Stimulated activated CD8-positive, alpha-beta memory T cell treated with anti-CD3 and anti-CD28 coated beads, Interleukin-15, amount 100 ng/mL, for 48 hours (primary cell): ENCODE measurements at regions not wholly inside any gene's neighbourhood (a gene's known extent, or its start where the extent isn't known, plus 50 kb on each side); places are given as distances from the start of the nearest gene placed in this dataset.
A peak's percentile ranks its signal among the peaks of the same experiment; 100 is the strongest.

ENCODE experiments used
- DNase-seq, 2 donors: peaks; one replicate each; pipeline ENCODE4 v3.0.0-alpha.2; 2020; ENCODE audit warnings: low read depth in 2 of 2

DNA sequence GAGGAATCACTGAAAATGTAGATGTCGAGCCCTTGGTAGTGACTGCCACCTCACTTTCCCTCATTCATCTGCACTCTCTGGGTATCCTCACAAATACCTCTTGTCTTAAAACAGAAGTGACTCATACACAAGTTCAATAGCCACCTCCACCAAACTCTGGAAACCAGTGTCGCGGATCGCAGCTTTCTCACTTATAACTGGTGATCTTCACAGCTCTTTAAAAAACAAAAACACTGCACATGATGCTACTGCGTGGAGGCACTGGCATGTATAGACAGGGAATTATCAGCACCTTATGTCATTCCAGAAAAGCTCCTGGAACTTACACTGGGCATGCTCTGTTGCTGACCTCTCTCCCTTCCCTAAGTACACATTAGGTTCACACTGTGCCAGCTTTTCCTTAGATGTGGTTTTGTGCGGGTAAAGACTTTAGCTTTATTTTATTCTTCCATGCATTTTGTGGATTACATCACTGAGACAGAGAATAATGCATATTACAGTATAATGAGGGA lies 425.5 kb upstream of the CADM1 start:
- DNase-seq, result no peak

DNA sequence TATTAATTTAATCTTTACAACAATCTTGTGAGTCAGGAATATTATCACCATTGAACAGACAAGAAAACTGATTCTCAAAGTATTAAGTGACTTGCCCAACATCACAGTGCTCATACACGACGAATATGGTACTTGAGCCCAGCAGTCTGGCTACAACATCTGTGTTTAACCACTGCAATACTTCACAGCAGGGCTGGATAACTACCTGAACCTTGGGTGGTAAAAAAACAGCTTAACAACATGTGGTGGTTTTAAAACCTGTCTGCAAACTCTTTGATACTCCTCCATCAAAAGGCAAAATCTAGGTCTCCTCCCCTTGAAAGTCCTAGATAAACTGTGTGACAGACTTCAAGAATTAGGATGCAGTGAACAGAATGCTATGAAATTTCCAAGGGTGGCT lies 424.6 kb upstream of the CADM1 start:
- DNase-seq, result no peak

DNA sequence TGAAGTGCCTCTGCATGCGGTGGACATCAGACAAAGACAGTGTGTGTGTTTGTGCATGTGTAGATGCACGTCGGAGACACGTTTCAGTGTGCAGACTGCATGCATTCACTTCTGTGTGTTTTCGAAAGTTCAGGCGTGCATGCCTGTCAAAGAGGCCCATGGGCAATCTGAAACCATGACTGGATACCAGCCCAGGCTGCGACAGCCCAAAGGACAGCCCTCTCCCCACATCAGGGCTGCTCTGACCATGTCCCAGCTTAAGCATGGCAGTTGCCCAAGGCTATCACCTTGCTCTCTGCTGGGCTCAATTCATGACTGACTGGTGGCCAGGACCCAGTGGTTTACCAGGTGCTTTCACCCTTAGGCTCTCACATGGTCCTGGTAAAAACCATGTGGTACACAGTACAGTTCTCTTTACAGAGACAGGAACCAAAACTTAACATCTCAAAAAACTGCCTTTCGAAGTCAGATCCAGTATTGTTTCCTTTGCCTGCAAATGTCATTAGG lies 423.7 kb upstream of the CADM1 start:
- no peak for DNase-seq

DNA sequence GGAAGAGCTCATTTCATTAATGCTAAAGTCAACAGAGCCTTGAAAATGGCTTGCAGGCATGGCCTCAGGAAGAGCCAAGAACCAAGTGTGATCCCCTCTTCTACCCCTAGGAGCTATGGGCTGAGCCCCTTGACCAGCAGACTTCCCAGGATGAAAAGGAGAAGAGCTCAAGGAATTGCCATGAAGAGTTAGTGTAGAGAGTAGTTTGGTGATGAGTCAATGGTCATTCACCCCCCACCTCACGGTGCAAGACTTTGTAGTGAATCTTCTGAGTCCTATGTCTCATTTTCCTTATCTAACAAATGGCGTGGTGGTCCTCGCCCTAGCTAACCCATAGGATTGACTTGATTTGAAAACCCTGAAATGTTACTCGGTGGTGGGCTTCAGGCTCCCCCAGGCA lies 422.4 kb upstream of the CADM1 start:
- no peak for DNase-seq

DNA sequence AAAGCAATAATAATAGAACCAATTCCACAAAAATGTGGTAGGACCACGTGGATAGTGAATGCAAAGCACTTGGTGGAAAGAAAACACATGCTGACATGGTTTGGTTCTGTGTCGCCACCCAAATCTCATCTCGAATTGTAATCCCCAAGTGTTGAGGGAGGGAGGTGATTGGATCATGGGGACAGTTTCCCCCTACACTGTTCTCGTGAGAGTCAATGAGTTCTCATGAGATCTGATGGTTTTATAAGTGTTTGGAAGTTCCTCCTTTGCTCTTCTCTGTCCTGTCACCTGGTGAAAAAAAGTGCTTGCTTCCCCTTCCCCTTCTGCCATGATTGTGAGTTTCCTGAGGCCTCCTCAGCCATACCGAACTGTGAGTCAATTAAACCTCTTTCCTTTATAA lies 421.9 kb upstream of the CADM1 start:
- no peak for DNase-seq

DNA sequence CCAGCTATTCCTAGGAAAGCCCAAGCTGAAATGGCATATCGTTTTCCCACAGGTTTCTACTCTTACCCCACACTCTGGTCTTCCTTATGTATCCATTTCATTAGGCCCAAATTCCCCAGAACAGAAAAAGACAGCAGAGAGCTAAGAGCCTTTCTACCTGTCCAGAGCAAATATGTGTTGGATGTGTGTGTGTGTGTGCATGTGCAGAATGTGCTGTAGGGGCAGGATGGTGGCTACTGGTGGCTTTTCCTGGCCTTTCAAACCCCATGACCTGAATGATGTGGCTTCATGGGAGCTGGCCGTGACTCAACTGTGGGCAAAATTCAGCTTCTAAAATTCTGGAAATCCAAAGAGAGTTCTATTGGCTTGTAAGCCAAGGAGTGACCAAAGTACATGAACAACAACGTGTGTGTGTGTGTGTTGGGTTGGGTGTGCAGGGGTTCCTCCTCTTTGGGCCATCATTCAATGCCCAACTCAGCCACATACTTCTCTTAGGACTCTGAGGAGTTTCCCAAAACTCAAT lies 421.4 kb upstream of the CADM1 start:
- no peak for DNase-seq

DNA sequence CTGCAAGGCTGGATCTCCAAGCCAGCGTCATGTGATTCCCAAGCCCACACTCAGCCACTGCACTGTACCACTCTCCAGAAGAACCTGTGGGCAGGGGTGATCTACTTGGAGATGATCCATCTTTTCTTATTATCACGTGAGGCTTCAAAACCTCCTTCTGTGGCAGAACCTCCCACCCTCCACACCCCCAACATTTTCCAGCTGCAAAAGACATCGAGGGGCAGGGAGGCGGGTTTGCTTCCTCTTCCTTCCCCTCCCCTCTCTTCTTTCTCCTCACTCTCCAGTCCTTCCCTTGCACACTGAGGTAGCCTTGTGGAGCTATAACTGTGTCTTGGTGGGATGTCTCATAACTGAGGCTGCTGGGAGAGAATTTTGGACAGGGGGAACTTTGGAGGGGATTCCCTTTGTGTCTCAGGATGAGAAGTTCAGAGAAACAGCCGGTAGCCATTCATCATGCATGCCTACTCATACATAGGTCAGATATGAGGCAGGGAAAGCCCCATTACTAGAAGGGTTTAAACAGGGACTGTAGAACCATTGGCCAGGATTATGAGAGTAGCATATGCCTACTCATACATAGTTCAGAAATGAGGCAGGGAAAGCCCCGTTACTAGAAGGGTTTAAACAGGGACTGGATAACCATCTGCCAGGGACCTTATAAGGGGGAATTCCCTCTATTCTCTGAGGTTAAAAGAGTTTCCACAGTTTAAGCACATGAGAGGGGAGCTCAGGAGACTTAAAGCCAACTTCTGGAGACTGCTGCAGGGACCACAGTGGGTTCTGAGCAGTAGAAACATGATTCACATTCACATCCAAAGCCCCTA lies 420.7 kb upstream of the CADM1 start:
- peak; percentile 12 to 24 for DNase-seq

DNA sequence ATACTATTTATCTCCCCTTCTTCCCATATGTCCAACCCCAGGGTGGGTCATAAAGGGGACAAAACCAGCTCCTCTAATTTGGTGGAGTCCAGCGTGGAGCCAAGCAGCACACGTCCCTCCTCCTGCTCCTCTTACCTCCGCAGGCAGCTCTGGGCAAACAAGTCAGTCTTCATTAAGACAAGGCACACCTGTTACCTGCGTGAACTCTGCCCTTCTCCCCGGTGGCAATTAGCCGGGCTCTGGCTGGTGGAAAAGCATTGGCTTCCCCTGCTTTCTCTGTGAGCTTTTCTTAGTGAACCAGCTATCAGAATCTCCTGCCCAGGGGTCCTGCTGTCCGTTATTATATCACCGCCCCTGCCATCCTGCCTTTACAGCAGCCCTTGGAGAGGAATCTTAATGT lies 418.7 kb upstream of the CADM1 start:
- DNase-seq, result no peak

DNA sequence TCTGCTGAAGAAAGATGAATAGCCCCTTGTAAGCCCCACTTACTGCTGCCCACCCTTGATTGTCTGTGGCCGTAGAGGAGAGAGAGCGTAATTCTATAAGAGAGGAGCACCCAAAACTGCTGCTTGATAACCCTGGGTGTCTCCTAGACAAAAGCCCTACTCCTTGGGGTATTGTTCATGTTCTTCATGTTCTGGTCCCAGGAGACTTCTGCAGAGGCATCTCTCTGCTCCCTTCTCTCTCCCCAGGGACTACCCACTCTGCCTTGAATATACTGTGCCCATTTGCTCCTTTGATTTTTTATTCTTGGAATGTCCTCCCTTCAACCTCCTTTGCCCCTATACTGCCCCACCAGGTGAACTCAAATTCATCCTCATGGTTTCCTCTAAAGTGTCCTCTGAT lies 417.8 kb upstream of the CADM1 start:
- DNase-seq, result no peak

DNA sequence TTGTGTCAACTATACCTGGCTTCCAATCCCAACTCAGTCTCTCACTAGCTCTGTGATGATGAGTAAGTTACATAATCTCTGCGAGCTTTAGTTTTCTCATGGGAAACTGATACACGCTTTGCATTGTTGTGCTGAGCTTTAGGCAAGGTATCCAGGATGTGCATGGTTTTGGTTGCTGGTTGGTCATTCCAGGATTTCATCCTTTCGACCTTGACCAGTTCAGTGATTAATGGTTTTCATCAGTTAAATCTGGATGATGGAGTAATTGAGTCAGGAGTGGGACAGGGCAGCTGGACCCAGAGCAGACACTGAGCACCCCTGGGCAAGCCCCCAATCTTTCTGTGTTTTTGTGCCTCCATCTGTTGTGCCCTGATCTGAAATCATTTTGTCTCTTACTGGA lies 417.3 kb upstream of the CADM1 start:
- no peak for DNase-seq

DNA sequence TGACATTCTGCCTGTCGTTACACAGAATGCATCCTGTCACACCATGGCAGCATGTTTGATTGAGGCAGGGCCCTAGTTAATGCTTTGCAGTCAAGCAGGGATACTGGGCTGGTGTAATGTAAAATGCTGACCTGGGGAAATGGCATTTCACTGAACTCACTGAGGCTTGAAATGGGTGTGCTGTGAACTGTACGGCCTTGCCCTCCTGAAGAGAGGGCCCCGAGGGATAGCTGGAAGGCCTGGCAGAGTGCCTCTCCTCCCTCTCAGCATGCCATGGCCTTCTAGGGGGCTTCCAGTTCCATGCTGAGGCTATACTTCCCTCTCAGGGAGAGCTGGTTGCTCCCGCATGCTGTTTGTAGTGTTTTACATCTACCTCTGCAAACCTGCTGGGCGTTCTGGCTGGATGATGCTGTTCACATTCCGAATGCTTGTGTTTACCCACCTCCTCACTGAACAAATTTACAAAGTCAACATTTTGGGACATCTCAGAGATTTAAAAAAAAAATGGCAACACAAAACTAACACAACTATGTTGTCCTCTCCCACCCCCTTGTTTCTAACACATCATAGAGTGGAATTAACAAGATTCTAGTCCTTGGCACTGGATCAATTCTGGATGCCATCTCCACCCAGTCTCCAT lies 416.7 kb upstream of the CADM1 start:
- no peak for DNase-seq

DNA sequence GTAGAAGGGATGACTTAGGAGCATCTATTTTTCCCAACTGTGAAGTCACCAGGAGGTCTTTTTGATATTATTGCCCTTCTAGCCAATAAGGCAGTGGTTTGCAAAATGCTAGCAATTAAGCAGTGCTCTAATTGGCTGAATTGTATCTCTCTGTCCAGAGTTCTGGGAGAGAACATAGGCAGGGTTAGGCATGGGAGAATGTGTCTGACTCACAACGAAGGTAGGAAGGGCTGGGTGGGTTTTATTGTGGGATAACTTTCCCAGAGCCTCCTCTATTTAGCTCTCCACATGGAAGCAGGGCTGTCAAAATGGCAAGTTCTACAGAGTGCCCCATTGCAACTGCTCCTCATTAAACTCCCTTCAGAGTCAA lies 415.9 kb upstream of the CADM1 start:
- no peak for DNase-seq

DNA sequence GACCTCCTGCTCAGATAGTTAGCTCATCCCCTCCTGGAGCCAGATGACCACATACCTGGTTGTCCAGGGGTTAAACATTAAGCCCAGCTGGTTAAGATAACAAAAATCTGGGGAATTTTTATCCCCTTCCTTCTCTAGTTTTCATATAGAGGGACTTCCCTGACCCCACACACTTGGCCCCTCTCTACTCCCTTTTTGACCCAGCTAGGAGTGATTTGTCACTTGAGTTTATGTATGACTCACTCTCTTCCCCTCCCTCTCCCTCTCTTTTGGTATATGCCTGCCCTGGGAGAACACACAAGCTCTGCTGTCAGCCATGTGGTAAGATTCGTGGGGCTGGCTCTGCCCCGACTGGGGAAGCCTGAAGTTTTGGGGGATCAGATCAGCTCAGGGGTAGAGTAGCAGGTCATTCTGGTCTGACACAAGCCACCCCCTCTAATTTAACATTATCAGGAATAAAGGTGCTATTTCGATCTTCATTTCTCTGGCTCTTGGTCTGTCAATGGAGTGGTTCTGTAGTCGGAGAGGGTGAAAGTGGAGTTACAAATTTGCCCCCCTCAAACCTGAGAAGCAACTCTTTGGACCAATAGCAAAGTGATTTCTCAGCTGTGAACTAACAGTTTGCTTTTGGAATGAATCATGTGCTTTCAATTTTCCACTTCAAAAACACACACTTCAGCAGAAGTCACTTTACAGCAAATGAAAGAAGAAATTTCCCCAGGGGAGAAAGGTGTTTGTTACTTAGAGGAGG lies 415.3 kb upstream of the CADM1 start:
- DNase-seq, result peak in 1 of 2 donors; percentile 2

DNA sequence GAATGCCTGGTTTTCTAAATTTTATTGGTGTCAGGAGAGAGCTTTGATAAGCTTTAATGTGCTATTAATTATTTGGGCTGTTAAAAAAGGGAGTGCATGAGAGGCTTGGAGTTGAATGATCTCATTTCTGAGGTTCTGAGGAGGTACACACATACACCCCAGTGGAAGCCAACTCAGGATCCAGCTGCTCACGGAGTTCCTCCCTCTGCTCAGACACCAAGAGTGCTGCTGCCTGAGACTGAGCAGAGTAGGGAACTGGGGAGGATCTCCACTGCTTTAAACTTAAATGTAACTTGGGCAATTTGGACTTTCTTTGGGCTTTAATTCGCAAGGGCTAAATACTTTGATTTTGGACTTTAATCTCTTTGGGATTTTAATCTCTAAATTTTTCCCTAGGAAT lies 414.4 kb upstream of the CADM1 start:
- no peak for DNase-seq

DNA sequence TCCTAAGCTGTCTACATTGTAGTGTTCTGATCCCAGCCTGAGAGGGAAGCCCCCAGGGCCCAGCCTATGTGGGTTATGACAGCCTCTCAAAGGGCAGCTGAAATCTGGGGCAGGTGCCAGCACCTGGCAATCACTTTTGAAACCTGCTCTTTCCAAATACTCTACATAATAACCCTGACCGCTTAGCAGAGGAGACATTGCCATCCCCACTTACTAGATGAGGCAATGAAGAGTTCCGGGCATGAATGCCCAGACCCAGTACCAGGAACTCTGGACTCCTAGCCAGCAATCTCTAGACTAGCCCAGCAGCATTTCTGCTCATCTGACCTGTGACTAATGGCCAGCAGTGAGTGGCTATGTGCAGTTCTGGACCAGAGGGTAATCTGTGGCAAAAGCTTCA lies 412.4 kb upstream of the CADM1 start:
- DNase-seq, result no peak

DNA sequence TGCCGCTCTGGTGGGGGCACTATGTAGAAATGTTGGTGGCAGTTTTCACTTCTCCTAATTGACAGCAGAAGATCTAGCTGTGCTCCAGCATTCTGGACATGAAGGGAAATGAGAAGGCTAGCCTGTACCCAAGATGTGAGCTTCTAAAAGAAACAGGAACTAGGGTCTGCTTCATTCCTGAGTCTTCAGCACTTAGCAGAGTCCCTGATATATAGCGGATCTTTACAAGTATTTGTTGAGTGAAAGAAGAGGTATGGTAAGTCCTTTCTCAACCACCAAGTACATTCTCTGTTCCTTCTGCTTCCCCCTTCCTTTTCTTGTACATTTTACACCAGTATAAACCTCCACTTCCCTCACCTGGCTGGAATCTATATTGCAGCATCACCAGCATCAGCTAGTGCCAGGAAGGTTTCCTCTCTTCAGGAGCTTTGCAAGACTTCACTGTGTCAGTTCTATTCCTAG lies 408.3 kb upstream of the CADM1 start:
- DNase-seq, result no peak

DNA sequence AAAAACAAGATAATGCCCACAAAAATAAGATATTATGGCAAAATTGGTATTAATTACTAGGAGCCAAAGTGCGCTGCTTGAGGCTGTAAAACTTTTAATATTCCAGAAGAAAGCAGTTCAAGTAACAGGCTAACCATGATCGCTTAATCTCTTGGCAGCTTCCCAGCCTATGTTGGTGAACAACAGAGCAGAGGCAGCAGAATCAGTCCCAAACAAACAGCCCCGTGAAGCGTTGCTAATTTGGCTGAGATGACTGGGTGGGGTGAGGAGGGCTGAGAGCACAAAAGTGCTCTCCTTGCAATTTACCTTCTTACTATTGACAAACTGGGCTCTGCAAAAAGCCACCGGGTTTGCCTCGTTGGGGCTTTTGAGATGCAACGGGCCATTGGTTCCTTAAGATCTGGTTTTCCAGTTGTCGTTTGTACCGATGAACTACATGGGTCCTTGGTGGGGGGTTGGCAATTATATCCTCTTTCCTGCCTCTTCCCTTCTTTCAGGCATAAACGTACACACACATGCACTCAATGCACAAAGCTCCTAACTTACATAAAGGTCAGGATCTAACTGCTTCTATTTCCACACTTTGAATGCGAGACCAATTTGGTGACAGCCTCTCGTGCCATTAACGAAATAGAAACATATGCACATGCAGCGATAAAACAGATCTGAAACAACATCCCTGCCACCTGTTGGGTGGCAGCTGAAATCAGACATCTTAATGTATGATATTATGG lies 407.6 kb upstream of the CADM1 start:
- no peak for DNase-seq

DNA sequence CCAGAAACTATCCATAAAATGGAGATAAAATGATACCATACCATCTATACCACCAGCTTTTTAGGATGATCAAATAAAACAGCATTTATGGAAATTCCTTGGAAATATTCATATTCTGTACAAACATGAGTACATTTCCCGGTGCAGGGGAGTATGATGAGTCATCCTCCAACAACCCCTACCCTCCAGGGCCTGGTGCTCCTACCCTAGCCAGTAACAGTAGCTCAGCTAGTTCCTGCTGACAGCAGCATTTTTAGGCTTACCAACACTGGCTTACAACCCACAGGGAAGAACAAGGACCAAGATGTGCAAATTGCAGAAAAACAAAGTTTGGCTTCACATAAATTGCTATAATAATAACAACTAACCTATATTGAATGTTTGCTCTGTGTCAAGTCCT lies 406.2 kb upstream of the CADM1 start:
- DNase-seq, result no peak

DNA sequence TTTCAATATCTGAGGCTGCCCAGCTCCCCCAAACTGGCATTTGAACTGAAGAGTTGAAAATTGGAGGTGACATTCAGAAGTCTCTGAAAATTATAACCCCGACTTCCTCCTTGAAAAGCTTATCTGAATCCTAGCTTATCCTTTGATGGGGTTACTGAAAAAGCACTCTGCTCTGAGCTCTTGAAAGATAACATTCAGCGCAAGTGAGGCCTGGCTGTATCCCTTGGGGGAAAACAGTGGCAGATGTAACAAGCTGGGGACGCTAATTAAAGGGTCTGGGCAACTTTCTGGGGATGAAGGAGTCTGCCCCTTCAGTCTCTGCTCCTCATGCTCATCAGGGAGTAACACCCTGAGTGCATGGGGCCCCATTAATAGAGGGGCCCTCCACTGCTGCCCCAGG lies 402.0 kb upstream of the CADM1 start:
- DNase-seq, result no peak

DNA sequence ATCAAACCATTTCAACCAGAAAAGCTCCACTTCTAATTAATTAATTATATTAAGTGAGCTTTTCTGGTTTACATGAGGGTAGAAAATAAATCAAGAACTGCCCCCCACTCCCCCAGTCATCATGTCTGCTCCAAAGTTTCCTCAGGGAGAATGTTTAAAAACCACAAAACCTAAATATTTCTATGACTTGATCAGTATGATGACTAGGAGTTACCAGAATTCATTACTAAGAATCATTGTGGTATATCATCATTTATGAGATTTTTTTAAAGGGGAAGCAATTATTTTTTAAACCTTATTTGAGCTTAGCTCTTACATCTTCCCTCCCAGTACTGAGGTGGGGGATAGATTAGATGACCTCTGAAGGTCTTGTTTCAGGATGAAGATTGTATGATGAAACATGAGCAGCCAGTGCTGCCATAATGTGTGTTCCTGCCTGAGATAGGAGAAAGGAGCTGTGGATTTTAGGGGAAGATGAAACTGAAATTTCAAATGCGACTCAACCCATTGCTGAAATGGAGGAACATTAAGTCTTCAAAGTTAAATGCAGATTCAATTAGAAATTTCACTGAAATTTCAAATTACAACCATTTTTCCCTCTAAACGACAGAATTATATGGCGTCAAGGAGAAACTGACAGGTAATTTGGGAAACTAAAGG lies 401.3 kb upstream of the CADM1 start:
- no peak for DNase-seq

DNA sequence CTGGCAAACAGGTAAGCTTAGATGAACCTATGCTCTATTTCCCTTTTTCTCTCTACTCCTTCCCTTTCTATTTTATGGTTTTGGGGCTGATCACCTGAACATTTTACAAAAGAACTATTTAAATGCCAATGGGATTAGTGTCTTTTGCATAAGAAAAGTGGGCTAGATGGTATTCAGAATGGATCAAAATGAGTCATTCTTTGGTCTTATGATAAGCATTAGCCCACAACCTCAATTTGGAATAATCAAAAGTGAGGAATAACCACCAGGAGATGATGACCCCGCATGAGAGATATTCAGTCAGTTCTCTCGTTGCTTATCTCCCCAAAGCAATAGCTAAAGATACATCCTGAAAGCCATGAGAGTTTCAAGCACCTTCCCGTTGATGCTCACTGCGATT lies 399.0 kb upstream of the CADM1 start:
- DNase-seq, result no peak
